Spinal cord (tissue), 9 donors: ENCODE measurements at regions not wholly inside any gene's neighbourhood (a gene's known extent, or its start where the extent isn't known, plus 50 kb on each side); places are given as distances from the start of the nearest gene placed in this dataset.

Experiments used
- DNase-seq, 6 donors: peaks; one replicate each; pipeline versions ENCODE4 v3.0.0 to v3.0.0-alpha.2; 2013 to 2015; ENCODE audit warnings: low spot score in 6 of 6, low read depth in 4 of 6
- H3K27ac ChIP-seq: one replicate; pipeline ENCODE4 v1.5.1; 2013; ENCODE audit warnings: low read depth, low read length, control low read depth
- H3K27me3 ChIP-seq: one replicate; pipeline ENCODE4 v1.6.1; 2013; ENCODE audit warnings: low read length; ENCODE audit not compliant: control insufficient read depth, insufficient read depth
- H3K36me3 ChIP-seq: one replicate; pipeline ENCODE4 v1.6.1; 2013; ENCODE audit warnings: low read length; ENCODE audit not compliant: control insufficient read depth, insufficient read depth
- H3K4me1 ChIP-seq: one replicate; pipeline ENCODE4 v1.6.1; 2013; ENCODE audit warnings: low read length; ENCODE audit not compliant: control insufficient read depth, insufficient read depth
- H3K4me3 ChIP-seq: one replicate; pipeline ENCODE4 v1.5.1; 2013; ENCODE audit warnings: low read depth, low read length, control low read depth
- H3K9me3 ChIP-seq: one replicate; pipeline ENCODE4 v1.6.1; 2013; ENCODE audit warnings: low read length; ENCODE audit not compliant: control insufficient read depth, insufficient read depth
- whole genome bisulfite sequencing: methylation state at CpG from one replicate; pipeline ENCODE4 v1.1.5; 2013; ENCODE audit warnings: missing lambda C conversion rate; ENCODE audit not compliant: insufficient coverage; 5-methylcytosine and 5-hydroxymethylcytosine counted together
- donor health status: healthy.

DNA sequence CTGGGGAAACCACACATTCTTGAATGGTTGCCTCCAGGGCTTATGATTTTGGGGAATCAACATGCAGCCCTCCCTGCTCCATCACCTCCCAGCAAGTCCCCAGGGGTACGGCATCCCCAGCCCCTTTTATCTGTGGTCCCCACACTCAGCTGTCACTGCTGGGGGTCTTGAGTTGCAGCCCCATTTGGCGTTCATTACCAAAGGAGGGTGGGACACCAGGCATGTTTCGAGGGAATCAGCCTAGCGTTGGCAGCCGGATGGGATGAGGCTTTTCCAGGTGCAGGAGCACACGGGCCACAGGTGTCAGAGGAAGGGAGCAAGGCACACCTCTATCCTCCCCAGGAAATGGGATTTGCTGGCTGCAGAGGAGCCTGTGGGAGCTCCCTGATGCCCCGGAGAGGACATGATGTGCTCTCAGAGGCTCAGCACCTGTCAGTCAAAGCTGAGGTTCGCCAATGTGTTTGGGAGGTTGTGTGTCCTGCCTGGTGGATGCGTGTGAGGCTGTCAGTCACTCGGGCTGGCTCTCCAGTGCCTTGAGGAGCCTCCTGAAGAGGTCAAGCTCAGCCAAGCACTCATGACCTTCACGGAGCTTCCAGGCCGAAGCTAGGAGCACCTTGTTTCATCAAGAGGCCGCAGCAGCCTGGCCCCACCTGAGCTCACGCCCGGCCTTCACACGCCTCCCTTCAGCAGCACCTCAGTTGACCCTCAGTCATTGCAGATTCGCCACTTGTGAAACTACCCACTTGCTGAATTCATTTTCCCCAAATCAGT is 95.0 kb downstream of the ERMARD start:
- WGBS = 81% methylated on average over 11 of the region's 17 CpGs
- Histone ChIP-seq H3K4me1 (no peaks in the 10 kb centered on the region), H3K36me3 (no peaks in the 10 kb centered on the region)

DNA sequence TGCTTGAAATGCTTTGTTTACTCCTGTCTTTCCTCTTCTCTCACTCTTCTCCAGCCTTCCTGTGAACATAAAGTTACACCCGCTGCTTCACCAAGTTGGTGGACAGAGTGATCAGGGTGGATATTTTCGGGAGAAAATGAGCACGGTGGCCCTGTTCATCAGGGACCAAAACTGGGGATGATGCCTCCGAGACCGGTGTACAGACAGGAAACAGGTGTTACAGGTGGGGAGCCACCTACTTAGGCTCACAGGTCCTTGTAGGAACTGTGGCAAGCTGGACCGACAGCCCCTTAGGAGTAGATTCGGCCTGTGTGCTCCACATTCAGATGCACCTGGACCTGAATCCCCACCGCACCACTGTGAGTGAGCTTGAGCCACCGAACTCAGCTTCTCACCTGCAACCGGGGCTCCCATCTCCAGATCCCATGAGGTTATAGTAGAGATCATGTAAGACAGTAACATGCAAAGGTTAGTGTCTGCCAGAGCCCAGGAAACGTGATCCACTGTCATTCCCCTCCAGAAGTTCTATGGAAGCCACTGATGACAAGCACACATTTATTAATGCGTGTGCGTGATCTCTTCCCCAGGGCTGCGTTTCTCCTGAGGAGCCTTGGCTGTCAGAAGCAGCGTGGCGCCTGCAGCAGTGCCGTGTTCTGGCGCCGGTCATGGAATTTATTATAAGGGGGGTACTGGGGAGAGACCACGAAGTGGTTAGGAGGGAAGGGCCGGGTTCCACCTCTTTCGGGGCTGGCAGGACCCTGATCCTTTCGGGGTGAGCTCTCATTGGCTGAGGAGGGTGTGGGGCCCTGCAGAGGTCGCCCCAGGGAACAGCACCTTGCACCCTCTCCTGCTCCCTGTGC is 94.2 kb downstream of the ERMARD start:
- Histone ChIP-seq H3K36me3 (no peaks in the 10 kb centered on the region), H3K4me1 (no peaks in the 10 kb centered on the region), H3K27me3 (no peaks in the 10 kb centered on the region), H3K27ac (no peak overlapping the region), H3K9me3 (no peaks in the 10 kb centered on the region), H3K4me3 (no peak overlapping the region)
- 82% methylated on average over 21 of the region's 24 CpGs for WGBS
- DNase-seq = no peak

More for the DNA sequence above, 95.0 kb downstream of the ERMARD start:
- no peak overlapping the region for H3K4me3 ChIP-seq
- H3K27ac ChIP-seq = no peak overlapping the region
- DNase-seq = no peak
- H3K9me3 ChIP-seq = no peaks in the 10 kb centered on the region
- H3K27me3 ChIP-seq = no peaks in the 10 kb centered on the region

DNA sequence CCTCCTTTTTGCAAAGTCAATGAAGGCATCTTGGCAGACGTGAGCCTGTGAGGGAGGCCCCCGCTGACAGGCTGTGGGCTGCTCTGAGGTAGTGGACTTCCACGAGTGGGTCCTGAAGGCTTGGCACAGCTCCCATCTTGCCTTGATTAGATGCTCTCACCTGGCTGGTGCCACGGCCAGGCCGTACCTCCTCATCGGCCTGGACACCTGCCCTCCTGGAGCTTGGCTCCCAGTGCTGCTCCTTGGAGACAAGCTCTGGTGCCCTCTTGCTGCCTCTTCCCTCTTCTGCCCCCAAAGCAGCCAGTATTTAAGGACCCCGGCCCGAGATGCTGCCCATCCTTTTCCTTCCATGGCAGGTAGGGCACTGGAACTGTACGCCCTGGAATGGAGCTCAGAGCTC is 93.5 kb downstream of the ERMARD start:
- Histone ChIP-seq H3K27me3 (no peaks in the 10 kb centered on the region), H3K36me3 (no peaks in the 10 kb centered on the region), H3K4me3 (no peak overlapping the region), H3K27ac (no peak overlapping the region), H3K9me3 (no peaks in the 10 kb centered on the region), H3K4me1 (no peaks in the 10 kb centered on the region)
- WGBS = 86% methylated on average over 9 of the region's 9 CpGs
- DNase-seq = no peak

DNA sequence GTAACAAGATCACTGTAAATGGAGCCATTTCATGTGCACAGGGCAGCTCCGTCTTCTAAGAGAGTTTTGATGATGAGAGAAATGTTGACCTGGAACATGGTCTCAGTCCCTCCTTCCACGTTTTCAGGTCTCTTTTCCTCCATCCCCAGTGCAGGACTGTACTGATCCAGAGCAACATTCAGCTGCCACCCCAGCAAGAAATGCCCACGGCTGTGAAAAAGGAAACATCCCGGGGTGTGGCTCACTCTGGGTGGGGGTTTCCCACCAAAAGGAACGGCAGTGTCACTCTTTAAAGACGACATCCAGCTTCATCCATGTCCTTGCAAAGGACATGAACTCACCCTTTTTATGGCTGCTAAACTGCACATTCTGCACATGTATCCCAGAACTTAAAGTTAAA is 92.6 kb downstream of the ERMARD start:
- no peak for DNase-seq
- Histone ChIP-seq H3K27me3 (no peaks in the 10 kb centered on the region), H3K4me3 (no peak overlapping the region), H3K4me1 (no peaks in the 10 kb centered on the region), H3K36me3 (no peaks in the 10 kb centered on the region), H3K9me3 (no peaks in the 10 kb centered on the region), H3K27ac (no peak overlapping the region)
- 51% methylated on average over 4 of the region's 6 CpGs for WGBS

DNA sequence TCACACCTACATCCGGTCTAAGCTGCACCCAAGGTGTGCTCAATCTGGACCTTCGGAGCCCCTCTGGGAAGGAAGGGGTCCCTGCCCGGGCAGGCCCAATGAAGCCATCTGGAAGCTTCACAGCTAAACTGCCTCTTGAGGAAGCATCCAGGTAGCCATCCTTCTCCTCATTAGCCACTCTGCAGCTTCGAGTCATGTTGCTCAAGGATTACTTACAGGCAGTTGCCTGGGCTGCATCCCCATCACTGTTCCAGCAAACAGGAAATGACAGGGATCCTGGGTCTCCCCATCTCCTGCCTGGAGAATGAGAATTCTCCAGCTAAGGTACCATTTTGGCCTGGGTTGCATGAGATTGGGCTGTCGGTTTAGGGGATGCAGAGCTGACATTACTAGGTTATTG is 91.7 kb downstream of the ERMARD start:
- no peaks in the 10 kb centered on the region for H3K27me3 ChIP-seq
- DNase-seq = no peak
- WGBS = 97% methylated on average over 4 of the region's 5 CpGs
- H3K4me1 ChIP-seq = peaks cover 7% of the 10 kb centered on the region
- H3K9me3 ChIP-seq = no peaks in the 10 kb centered on the region
- no peaks in the 10 kb centered on the region for H3K36me3 ChIP-seq
- H3K27ac ChIP-seq = no peak overlapping the region
- H3K4me3 ChIP-seq = no peak overlapping the region

DNA sequence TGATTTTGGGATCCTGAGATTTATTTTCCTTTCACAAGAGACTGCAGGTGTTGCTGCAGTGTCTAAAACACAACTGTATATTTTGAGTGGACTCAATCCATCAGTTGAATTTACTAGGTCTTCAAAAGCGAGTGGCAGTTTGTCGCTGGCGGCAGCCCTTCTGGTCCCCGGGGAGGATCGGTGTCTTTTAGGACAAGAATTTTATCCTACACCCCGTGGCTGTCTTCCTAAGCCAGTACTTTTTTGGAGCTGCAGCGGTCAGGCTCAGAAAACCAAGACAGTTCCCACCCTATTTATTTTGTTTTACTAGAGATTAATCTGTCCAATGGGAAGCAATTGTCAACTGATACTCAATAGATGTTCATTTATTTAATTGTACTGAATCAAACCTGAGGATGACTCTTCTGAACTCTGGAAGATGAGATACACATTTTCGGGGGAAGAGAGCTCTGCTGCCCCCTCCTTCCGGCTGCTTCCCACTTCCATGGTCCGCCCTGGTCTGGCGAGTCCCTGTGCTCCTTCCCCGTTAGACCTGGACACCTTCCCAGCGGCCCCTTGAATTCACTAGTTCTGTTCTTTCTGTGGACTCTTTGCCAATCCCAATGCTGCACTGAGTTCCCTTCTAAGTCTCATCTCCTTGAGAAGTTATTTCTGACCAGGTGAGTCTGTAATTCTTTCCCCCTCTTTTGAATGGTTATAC is 90.6 kb downstream of the ERMARD start:
- Histone ChIP-seq H3K27ac (no peak overlapping the region), H3K36me3 (no peaks in the 10 kb centered on the region), H3K4me1 (peaks cover 9% of the 10 kb centered on the region), H3K27me3 (no peaks in the 10 kb centered on the region), H3K9me3 (no peaks in the 10 kb centered on the region), H3K4me3 (no peak overlapping the region)
- no peak for DNase-seq
- 75% methylated on average over 10 of the region's 13 CpGs for WGBS

DNA sequence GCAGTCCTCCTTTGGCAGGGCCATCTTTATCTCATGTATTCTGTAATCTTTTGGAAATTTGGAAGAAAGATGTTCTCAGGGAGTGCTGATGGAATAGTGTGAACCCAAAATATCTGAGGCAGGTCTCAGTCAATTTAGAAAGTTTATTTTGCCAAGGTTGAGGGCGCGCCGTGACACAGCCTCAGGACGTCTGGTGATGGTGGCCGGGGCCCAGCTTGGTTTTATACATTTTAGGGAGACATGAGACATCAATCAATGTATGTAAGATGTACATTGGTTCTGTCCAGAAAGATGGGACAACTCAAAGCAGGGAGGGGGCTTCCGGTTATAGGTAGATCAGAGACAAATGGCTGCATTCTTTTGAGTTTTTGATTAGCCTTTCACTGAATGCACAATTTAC is 89.8 kb downstream of the ERMARD start:
- H3K4me1 ChIP-seq = peaks cover 9% of the 10 kb centered on the region
- no peak overlapping the region for H3K4me3 ChIP-seq
- 94% methylated on average over 5 of the region's 6 CpGs for WGBS
- no peaks in the 10 kb centered on the region for H3K9me3 ChIP-seq
- no peak for DNase-seq
- no peak overlapping the region for H3K27ac ChIP-seq
- H3K36me3 ChIP-seq = no peaks in the 10 kb centered on the region
- no peaks in the 10 kb centered on the region for H3K27me3 ChIP-seq

DNA sequence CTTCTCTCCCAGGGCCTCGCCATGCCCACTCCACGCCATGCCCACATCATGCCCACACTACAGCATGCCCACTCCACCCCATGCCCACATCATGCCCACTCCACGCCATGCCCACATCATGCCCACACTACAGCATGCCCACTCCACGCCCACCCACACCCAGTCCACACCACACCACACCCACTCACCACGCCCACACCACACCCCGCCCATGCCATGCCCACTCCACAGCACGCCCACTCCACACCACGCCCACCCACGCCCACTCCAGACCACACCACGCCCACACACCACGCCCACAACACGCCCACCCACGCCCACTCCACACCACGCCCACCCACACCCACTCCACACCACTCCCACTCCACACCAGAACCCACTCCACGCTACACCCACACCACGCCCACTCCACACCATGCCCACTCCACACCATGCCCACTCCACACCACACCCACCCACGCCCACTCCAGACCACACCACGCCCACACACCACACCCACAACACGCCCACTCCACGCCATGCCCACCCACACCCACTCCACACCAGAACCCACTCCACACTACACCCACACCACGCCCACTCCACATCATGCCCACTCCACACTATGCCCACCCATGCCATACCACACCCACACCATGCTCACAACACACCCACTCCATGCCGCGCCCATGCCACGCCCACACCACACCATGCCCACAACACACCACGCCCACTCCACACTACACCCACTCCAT is 88.6 kb downstream of the ERMARD start:
- Histone ChIP-seq H3K9me3 (no peaks in the 10 kb centered on the region), H3K27ac (no peak overlapping the region), H3K27me3 (no peaks in the 10 kb centered on the region), H3K4me3 (no peak overlapping the region), H3K4me1 (peaks cover 9% of the 10 kb centered on the region), H3K36me3 (no peaks in the 10 kb centered on the region)
- DNase-seq = no peak
- WGBS = 87% methylated on average over 23 of the region's 25 CpGs

DNA sequence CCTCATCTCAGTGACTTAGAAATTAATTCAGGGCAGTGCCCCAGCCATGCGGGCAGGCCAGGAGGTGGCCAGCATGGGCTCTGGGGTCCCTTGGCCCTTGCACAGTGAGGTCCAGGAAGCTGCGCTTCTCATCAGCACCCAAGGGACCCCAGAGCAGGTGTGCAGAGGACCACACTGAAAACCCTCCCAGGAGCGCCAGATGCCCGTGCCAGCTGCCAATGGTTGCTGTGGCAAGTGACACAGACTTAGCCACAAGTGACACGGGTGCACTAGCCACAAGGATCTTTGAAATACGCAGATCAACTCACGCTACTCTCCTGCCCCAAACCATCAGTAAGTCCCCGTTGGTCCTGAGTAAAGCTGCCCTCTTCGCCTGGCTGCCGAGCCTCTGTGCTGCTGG is 88.1 kb downstream of the ERMARD start:
- 94% methylated on average over 10 of the region's 10 CpGs for WGBS
- Histone ChIP-seq H3K9me3 (no peaks in the 10 kb centered on the region), H3K4me3 (no peak overlapping the region), H3K27me3 (no peaks in the 10 kb centered on the region), H3K36me3 (no peaks in the 10 kb centered on the region), H3K27ac (no peak overlapping the region), H3K4me1 (peaks cover 9% of the 10 kb centered on the region)
- DNase-seq = no peak
